Activated naive CD4-positive, alpha-beta T cell treated with anti-CD3 and anti-CD28 coated beads, Interleukin-2, amount 50 U/mL, for 24 hours (primary cell): ENCODE measurements at regions not wholly inside any gene's neighbourhood (a gene's known extent, or its start where the extent isn't known, plus 50 kb on each side); places are given as distances from the start of the nearest gene placed in this dataset.

Experiments
- H3K27ac Mint-ChIP-seq: one replicate; pipeline ENCODE4 v1.8.0; 2021; ENCODE audit warnings: mild to moderate bottlenecking, mixed read lengths
- H3K27me3 Mint-ChIP-seq: one replicate; pipeline ENCODE4 v1.8.0; 2021; ENCODE audit warnings: mixed read lengths
- H3K36me3 Mint-ChIP-seq: one replicate; pipeline ENCODE4 v1.8.0; 2021; ENCODE audit warnings: mixed read lengths
- H3K4me1 Mint-ChIP-seq: one replicate; pipeline ENCODE4 v1.8.0; 2021; ENCODE audit warnings: mixed read lengths
- H3K4me3 Mint-ChIP-seq: one replicate; pipeline ENCODE4 v1.8.0; 2021; ENCODE audit warnings: mild to moderate bottlenecking, mixed read lengths
- H3K9me3 Mint-ChIP-seq: one replicate; pipeline ENCODE4 v1.8.0; 2021; ENCODE audit warnings: mixed read lengths

DNA sequence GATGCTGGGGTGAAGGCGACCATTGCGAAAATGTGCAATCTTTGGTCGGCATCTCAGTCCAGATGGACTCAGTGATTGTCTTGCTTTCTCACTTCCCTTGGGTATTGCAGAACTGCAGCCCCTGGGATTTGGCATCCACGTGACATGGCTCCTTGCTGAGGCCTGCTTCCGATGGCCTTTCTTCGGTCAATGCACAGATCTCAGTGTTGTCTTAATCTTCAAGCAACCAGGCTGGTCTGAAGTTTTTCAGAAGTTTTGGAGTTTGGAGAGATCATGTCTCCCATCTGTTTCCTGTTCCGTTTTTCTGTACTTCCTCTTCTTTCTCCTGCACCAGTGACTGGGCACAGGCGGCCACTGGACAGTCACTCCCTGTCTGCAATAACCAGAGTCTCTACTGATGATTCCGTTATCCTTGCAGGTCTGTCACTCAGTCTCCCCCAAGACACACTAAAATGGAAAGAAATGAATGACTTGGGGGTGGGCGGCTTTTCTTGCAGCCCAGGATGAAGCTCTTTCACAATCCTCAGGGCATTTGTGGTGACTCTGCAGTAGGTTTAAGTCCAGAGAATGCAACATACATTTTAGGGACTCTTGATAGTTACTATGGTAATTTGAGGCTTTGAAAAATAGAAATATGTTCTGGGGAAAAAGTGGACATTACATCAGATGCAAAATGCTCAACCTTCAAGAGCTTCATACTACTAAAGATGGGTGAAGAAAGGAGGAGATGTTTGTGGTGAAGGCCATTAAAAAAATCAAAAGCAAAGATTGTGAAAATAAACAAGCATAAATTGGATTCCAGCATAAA is 106.3 kb upstream of the ZFHX3 start:
- H3K4me3 Mint-ChIP-seq, result no peak overlapping the region
- no peak overlapping the region for H3K27ac Mint-ChIP-seq
- no peaks in the 10 kb centered on the region for H3K4me1 Mint-ChIP-seq
- peaks cover 5% of the 10 kb centered on the region for H3K27me3 Mint-ChIP-seq
- no peaks in the 10 kb centered on the region for H3K36me3 Mint-ChIP-seq
- H3K9me3 Mint-ChIP-seq, result no peaks in the 10 kb centered on the region

DNA sequence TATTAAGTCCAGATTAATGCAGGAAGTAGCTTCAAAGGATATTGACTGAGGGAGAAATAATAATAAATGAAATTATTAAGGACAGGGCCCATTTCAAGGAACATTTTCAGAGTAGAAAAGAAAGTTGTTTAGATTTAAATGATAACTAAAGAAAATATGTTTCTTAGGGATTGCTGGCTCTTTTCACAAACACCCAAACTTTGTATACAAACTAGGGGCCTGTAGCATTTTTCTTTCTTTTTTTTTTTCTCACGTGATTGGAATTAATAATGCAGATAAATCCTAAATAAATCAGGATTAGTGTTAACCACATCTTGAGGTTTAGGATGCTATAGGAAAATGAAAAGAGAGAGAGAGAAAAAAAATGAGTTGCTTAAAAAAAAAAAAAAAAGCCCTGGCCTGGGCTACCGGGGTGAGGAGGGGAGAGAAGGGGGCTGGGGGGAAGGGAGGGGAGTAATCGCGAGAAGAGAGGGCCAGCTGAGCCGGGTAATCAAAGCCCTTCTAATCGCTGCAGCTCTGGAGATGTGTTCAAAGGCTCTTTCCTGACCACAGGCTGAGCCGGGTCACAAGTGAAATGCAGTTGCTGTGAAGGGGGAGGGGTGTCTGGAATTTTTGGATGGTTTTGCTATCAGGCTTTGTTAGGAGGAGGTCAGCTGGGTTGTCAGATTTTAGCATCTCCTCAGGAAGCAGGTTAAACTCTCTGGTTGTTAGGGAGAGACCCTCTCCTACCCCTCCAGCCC is 104.6 kb upstream of the ZFHX3 start:
- Mint-ChIP-seq H3K4me3 (no peak overlapping the region), H3K27ac (no peak overlapping the region), H3K4me1 (no peaks in the 10 kb centered on the region), H3K27me3 (peaks cover 5% of the 10 kb centered on the region), H3K36me3 (no peaks in the 10 kb centered on the region), H3K9me3 (no peaks in the 10 kb centered on the region)

DNA sequence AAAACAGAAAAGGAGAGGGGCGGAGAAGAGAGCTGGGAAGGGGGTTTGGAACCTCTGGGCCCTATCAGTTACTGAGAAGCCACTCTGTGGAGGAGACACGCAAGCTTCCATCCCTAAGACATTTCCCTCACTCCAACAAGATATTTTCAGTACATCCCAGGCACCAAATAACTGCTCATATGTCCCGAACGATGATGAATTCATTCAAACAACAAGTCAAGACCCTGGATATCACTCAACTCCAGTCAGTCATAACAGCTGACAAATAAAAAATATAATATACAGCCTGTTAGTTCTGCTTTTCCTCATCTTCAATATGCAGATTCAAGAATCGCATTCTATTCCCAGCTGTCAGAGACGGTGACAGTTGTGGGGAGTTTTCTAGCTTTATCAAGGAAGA is 104.0 kb upstream of the ZFHX3 start:
- no peaks in the 10 kb centered on the region for H3K9me3 Mint-ChIP-seq
- H3K4me3 Mint-ChIP-seq, result no peak overlapping the region
- no peaks in the 10 kb centered on the region for H3K4me1 Mint-ChIP-seq
- no peak overlapping the region for H3K27ac Mint-ChIP-seq
- H3K27me3 Mint-ChIP-seq, result peaks cover 5% of the 10 kb centered on the region
- no peaks in the 10 kb centered on the region for H3K36me3 Mint-ChIP-seq

DNA sequence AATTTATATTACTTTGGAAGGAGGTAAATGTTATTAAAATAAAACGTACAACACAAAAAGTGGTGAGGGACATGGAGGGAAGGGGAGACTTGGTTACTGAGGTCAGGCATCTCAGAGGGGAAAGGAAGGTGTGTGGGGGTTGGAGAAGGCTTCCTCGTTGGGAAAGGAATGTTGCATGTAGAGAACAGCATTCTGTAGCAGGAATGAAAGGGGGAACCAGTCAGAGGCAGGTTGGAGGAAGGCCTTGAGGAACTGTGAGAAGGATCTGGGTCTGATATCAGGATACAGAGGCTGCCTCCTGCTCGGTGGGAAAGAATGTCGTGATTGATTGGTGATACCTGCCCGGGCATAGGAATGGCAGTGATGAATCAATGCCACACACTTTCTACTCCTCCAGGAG is 103.3 kb upstream of the ZFHX3 start:
- H3K9me3 Mint-ChIP-seq, result no peaks in the 10 kb centered on the region

DNA sequence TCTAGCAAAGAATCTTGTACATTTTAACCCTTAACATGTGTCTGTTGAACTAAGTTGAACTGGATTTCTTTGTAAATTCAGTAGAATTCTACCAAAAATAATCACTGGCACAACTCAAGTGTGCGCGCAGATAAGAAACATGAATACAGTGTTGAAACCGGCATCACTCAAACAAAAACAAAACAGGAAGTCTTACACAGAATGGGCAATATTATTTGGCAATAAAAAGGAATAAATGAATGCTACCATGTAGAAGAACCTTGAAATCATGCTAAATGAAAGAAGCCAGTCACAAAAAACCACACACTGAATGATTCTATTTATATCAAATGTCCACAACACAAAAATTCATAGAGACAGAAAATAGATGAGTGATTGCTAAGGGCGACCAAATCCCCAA is 102.9 kb upstream of the ZFHX3 start:
- Mint-ChIP-seq H3K4me1 (no peaks in the 10 kb centered on the region), H3K9me3 (peaks cover 3% of the 10 kb centered on the region), H3K27ac (peak overlapping the region; percentile 15), H3K4me3 (no peak overlapping the region), H3K36me3 (no peaks in the 10 kb centered on the region), H3K27me3 (peaks cover 5% of the 10 kb centered on the region)

More for the DNA sequence above, 103.3 kb upstream of the ZFHX3 start:
- no peaks in the 10 kb centered on the region for H3K4me1 Mint-ChIP-seq
- H3K36me3 Mint-ChIP-seq, result no peaks in the 10 kb centered on the region
- H3K4me3 Mint-ChIP-seq, result no peak overlapping the region
- no peak overlapping the region for H3K27ac Mint-ChIP-seq
- H3K27me3 Mint-ChIP-seq, result peaks cover 5% of the 10 kb centered on the region

DNA sequence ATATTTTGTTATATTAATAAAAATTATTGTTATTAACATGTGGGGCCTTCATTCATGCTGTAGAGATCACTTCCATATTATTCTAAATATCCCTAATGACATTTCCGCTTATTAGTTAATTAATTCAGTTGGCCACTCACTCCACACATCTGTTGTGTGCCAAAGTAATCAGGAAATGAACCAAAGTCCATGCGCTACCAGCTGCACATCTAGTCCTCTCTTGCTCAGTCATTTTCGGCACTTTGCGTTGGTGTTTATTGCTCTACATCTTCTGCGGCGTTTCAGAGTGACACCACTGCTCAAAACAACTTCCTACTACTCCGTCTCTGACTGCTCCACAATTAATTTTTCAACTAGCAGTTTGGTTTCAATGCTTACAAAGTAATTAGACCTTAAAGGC is 101.4 kb upstream of the ZFHX3 start:
- no peaks in the 10 kb centered on the region for H3K4me1 Mint-ChIP-seq
- no peak overlapping the region for H3K4me3 Mint-ChIP-seq
- H3K27me3 Mint-ChIP-seq, result peaks cover 5% of the 10 kb centered on the region
- H3K27ac Mint-ChIP-seq, result peak overlapping the region; percentile 7
- H3K36me3 Mint-ChIP-seq, result no peaks in the 10 kb centered on the region
- H3K9me3 Mint-ChIP-seq, result peaks cover 5% of the 10 kb centered on the region

DNA sequence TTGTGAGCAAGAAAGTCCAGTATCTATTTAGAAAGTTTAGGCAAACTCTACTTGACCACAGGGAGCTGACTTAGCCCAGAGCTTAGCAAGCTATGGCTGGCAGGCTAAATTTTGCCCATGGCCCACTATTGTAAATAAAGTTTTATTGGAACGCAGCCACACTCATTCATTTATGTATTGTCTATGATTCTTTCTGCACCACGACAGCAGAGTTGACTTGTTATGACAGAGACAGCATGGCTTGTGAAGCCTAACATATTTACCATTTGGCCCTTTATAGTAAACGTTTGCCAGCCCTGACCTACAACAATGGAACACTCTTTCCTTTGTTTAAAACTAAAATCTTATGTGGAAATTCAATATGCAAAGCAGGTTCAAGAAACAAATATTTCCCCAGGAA is 100.0 kb upstream of the ZFHX3 start:
- peaks cover 5% of the 10 kb centered on the region for H3K9me3 Mint-ChIP-seq
- no peaks in the 10 kb centered on the region for H3K4me1 Mint-ChIP-seq
- no peak overlapping the region for H3K4me3 Mint-ChIP-seq
- H3K27ac Mint-ChIP-seq, result no peak overlapping the region
- no peaks in the 10 kb centered on the region for H3K36me3 Mint-ChIP-seq
- H3K27me3 Mint-ChIP-seq, result peaks cover 6% of the 10 kb centered on the region

DNA sequence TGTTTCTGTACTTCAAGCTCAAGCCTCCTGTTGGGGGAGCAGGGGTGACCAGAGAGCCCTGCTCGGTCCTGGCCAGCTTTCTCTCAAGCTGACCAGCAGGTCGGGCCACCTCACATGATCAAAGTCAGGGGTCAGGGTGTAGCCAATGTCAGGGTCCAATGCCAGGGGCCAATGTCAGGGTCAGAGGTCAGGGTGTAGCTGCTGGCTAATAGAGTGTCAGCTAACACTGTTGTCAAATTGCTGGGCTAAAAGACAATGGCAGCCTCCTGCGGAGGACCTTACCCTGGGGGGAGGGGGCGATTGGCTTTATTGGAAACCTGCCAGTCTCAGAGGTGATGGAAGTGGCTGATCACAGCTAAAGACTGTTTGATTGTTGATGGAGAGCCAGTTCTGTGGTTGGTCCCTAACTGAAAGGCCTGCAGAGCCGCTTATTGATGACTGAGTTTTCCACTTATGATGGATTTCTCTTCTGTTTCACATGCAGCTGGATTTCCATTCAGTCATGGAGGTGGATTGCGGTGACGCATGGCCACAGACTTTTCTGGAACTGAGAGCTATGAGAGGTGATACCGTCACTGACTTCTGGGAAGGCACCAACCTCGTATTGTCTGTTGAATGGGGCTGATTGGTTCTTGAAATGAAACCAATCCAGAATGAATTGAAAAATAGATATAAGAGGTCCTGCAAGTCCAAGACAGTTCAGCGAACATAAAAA is 97.4 kb upstream of the ZFHX3 start:
- H3K4me1 Mint-ChIP-seq, result no peaks in the 10 kb centered on the region
- H3K27ac Mint-ChIP-seq, result no peak overlapping the region
- no peaks in the 10 kb centered on the region for H3K36me3 Mint-ChIP-seq
- H3K4me3 Mint-ChIP-seq, result no peak overlapping the region
- peaks cover 2% of the 10 kb centered on the region for H3K27me3 Mint-ChIP-seq
- H3K9me3 Mint-ChIP-seq, result peaks cover 5% of the 10 kb centered on the region

DNA sequence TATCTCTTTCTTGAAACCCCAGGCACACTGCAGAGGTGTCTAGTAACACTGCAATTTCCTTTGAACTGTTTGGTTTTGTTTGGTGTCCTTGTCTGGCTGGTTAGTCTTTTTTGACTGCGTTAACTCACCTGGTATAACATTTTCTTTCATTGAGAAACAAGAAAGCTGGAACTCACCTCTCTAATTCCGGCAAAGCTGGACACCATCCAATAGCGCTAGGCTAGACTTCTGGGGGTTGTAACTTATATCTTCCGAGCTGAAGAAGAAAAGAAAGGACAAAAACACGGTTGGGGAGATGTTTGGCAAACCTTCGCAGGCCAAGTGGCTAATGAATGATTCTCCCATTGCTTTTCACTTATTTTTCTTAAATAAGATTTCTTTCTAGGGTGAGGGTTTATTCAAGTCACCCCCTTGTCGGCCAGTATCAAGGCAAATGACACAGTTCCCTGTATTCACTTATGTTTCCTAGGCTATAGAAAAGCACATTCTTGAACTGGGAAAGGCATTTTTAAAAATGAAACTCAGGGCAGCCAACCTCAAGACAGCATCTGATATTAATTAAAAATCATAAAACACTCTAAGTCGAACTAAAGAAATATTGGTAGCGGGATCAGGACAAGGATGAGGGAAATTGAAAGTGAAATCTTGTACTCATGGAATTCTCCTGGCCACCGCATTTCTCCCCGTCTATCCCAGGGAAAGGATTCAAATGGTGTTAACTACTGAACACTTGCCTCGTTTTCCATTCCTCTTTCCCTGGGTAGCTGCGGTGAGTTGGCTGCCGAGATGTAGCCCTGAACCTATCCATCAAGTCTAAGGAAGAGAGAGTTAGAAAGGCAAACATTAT is 95.9 kb upstream of the ZFHX3 start:
- peaks cover 5% of the 10 kb centered on the region for H3K9me3 Mint-ChIP-seq
- H3K27ac Mint-ChIP-seq, result no peak overlapping the region
- peaks cover 2% of the 10 kb centered on the region for H3K27me3 Mint-ChIP-seq
- H3K4me1 Mint-ChIP-seq, result no peaks in the 10 kb centered on the region
- H3K4me3 Mint-ChIP-seq, result no peak overlapping the region
- H3K36me3 Mint-ChIP-seq, result no peaks in the 10 kb centered on the region

DNA sequence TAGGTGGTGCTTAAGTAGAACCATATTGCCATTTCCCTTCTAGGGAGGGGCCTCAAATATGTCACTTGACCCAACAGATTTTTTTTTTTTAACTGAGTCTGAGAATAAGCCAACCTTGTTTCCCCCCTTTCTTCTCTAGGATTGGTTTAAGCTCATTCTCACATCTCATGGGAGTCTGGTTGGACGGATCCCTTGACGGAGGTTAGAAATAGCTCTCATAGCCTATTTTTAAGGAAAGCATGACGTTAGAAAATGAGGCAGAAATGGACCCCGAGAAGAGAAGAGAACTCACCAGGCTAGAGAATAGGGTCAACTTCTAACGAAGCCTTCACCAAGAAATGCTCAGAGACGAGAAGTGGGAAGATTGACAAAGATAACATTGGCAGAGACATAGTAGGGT is 95.1 kb upstream of the ZFHX3 start:
- Mint-ChIP-seq H3K9me3 (peaks cover 5% of the 10 kb centered on the region), H3K27me3 (peaks cover 2% of the 10 kb centered on the region), H3K27ac (no peak overlapping the region), H3K4me3 (no peak overlapping the region), H3K36me3 (no peaks in the 10 kb centered on the region), H3K4me1 (no peaks in the 10 kb centered on the region)

DNA sequence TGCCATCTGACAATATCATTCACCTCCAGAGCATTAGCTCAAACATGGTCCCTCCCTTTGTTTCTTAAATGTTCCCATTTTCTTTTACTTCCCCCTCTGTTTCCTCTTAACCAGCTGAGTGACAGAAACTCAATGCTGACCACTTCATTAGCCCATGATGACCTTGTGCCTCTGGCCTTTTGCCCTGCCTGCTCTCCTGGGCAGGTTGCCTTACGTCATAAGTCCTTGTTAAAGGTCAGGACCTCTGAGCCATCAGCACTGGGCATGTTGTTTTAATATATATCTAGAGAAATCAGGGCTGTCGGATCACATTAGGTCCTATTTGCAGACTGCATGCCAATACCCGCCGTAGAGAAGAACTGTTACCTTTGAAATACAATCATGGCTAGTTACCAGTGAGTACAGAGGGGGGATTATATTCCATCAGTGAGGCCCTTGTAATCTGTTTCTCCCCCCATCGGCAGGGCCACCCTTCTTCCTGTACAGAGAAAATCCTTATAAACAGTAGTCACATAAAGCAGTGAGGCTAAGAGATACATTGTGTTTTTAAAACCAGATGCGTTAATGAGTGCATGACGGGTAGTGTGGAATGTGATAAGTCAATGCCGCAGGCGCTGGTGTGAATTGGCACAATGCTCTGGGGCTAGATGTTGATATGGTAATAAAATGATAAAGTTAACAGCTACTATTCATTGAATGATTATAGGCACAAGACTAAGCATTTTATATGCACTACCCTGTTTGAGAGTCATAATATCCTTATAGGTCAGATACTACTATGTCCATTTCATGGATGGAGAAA is 94.3 kb upstream of the ZFHX3 start:
- Mint-ChIP-seq H3K27me3 (peaks cover 2% of the 10 kb centered on the region), H3K36me3 (no peaks in the 10 kb centered on the region), H3K4me3 (no peak overlapping the region), H3K4me1 (no peaks in the 10 kb centered on the region), H3K9me3 (peaks cover 5% of the 10 kb centered on the region), H3K27ac (no peak overlapping the region)

DNA sequence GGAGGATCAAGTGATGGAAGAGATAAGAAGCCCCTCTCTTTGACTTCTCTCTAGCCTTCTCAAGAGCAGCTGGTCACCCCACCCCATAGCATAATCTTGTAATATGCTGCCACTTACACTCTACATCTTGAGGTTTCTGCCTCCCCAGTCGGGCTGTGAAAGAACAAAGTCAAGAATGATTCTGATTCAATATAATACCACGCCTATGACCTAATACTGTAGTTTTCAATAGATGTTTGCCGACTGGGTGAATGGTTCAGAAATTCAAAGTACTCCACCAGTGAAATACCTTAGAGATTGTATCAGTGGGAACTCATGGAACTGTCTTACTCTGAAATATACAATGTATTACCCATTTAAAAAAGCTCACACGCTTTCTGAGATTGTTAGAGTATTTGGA is 93.0 kb upstream of the ZFHX3 start:
- Mint-ChIP-seq H3K4me1 (no peaks in the 10 kb centered on the region), H3K4me3 (no peak overlapping the region), H3K27me3 (peaks cover 2% of the 10 kb centered on the region), H3K9me3 (peaks cover 3% of the 10 kb centered on the region), H3K36me3 (no peaks in the 10 kb centered on the region), H3K27ac (no peak overlapping the region)

DNA sequence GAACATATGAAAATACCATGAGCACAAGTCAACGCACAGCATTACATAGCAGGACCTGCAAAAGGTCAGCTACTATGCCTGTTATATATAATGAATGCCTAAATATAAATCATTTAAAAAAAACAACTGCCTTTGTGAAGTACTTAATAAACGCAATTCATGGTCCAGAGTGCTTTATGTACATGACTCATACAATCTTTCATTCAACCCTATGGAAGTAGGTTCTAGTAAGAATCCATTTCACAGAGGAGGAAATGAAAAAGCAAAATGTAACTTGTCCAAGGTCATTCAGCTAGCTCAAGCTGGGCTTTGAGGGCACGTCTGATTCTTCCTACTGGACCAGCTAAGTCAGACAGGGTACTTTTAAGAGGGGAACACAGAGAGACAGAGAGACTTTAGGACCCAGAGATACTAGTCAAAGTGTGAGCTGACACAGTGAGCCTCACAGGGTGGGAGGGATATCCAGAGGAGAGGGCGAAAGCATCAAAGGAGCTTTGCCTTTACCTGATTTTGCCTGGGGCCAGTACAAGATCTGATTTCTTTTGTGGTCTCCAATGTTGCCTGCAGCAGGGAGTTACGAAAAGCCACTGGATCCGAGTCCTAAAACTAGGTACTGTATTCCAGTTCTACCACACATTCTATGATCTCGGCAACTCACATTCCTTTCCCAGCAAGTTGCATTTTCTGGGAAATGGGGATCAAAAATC is 83.4 kb upstream of the ZFHX3 start:
- Mint-ChIP-seq H3K9me3 (no peaks in the 10 kb centered on the region), H3K27me3 (no peaks in the 10 kb centered on the region), H3K36me3 (no peaks in the 10 kb centered on the region), H3K4me1 (no peaks in the 10 kb centered on the region), H3K27ac (no peak overlapping the region), H3K4me3 (no peak overlapping the region)

DNA sequence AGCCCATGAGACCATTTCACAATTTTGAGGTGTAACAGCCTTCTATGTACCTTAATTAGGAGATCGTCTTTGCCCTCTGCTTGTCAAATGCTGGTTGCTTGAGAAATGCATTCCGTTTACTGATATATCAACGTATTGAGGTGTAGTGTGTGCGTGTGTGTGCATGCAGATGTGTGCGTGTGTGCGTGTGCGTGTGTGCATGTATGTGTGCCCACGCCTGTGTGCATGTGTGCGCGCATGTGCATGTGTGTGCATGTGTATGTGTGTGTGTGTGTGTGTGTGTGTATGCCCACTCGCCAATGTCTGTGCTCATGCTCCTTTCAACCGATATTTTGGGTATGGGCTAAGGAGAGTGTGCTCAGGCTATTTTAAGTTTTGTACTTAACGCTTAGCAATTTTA is 81.5 kb upstream of the ZFHX3 start:
- H3K4me1 Mint-ChIP-seq, result no peaks in the 10 kb centered on the region
- no peaks in the 10 kb centered on the region for H3K9me3 Mint-ChIP-seq
- H3K27ac Mint-ChIP-seq, result no peak overlapping the region
- H3K36me3 Mint-ChIP-seq, result no peaks in the 10 kb centered on the region
- no peak overlapping the region for H3K4me3 Mint-ChIP-seq
- H3K27me3 Mint-ChIP-seq, result no peaks in the 10 kb centered on the region
